ENCODE measurements at regions not wholly inside any gene's neighbourhood (a gene's known extent, or its start where the extent isn't known, plus 50 kb on each side); places are given as distances from the start of the nearest gene placed in this dataset.

- no peak overlapping the region for H3K4me3 ChIP-seq (ENCODE audit: low read length)
- no peaks in the 10 kb centered on the region for H3K36me3 ChIP-seq (ENCODE audit: insufficient read depth, low read length)
- no peak overlapping the region for H3K9ac ChIP-seq (ENCODE audit: low read depth, low read length)
- H3K27me3 ChIP-seq (ENCODE audit: control insufficient read depth, insufficient read depth, low read length): peaks cover 5% of the 10 kb centered on the region
- H3K4me2 ChIP-seq (ENCODE audit: low read length): no peak overlapping the region
- H3K9me3 ChIP-seq (replicated peaks; ENCODE audit: low read length): no peaks in the 10 kb centered on the region
- no peaks in the 10 kb centered on the region for H3K4me1 ChIP-seq (ENCODE audit: control insufficient read depth, insufficient read depth, low read length)
Observed at GRCh38 chr5:179497636-179498340, 52.6 kb upstream of the RUFY1 start.

- Histone ChIP-seq H3K9me3 (replicated peaks; ENCODE audit: low read length) (no peaks in the 10 kb centered on the region), H3K9ac (ENCODE audit: low read depth, low read length) (no peak overlapping the region), H3K4me1 (ENCODE audit: control insufficient read depth, insufficient read depth, low read length) (no peaks in the 10 kb centered on the region), H3K36me3 (ENCODE audit: insufficient read depth, low read length) (no peaks in the 10 kb centered on the region), H3K4me3 (ENCODE audit: low read length) (no peak overlapping the region), H3K27me3 (ENCODE audit: control insufficient read depth, insufficient read depth, low read length) (peaks cover 5% of the 10 kb centered on the region), H3K4me2 (ENCODE audit: low read length) (no peak overlapping the region)
Observed at GRCh38 chr5:179495906-179496455, 54.4 kb upstream of the RUFY1 start.

GRCh38 chr5:179494774-179495526 lies 55.4 kb upstream of the RUFY1 start:
- no peak overlapping the region for H3K9ac ChIP-seq (ENCODE audit: low read depth, low read length)

GRCh38 chr5:179488975-179489374 lies 61.4 kb upstream of the RUFY1 start:
- Histone ChIP-seq H3K4me2 (ENCODE audit: low read length) (no peak overlapping the region), H3K9me3 (replicated peaks; ENCODE audit: low read length) (no peaks in the 10 kb centered on the region), H3K9ac (ENCODE audit: low read depth, low read length) (no peak overlapping the region), H3K36me3 (ENCODE audit: insufficient read depth, low read length) (no peaks in the 10 kb centered on the region), H3K4me3 (ENCODE audit: low read length) (no peak overlapping the region), H3K4me1 (ENCODE audit: control insufficient read depth, insufficient read depth, low read length) (peaks cover 3% of the 10 kb centered on the region), H3K27me3 (ENCODE audit: control insufficient read depth, insufficient read depth, low read length) (peaks cover 18% of the 10 kb centered on the region)

More at GRCh38 chr5:179494774-179495526, 55.4 kb upstream of the RUFY1 start:
- no peaks in the 10 kb centered on the region for H3K9me3 ChIP-seq (replicated peaks; ENCODE audit: low read length)
- H3K4me1 ChIP-seq (ENCODE audit: control insufficient read depth, insufficient read depth, low read length): no peaks in the 10 kb centered on the region
- H3K4me3 ChIP-seq (ENCODE audit: low read length): no peak overlapping the region
- H3K27me3 ChIP-seq (ENCODE audit: control insufficient read depth, insufficient read depth, low read length): peaks cover 5% of the 10 kb centered on the region
- no peaks in the 10 kb centered on the region for H3K36me3 ChIP-seq (ENCODE audit: insufficient read depth, low read length)
- no peak overlapping the region for H3K4me2 ChIP-seq (ENCODE audit: low read length)

GRCh38 chr5:179488491-179488890 lies 61.9 kb upstream of the RUFY1 start:
- peaks cover 18% of the 10 kb centered on the region for H3K27me3 ChIP-seq (ENCODE audit: control insufficient read depth, insufficient read depth, low read length)
- H3K9ac ChIP-seq (ENCODE audit: low read depth, low read length): no peak overlapping the region
- peaks cover 3% of the 10 kb centered on the region for H3K4me1 ChIP-seq (ENCODE audit: control insufficient read depth, insufficient read depth, low read length)
- no peak overlapping the region for H3K4me3 ChIP-seq (ENCODE audit: low read length)
- H3K4me2 ChIP-seq (ENCODE audit: low read length): no peak overlapping the region
- no peaks in the 10 kb centered on the region for H3K36me3 ChIP-seq (ENCODE audit: insufficient read depth, low read length)
- H3K9me3 ChIP-seq (replicated peaks; ENCODE audit: low read length): no peaks in the 10 kb centered on the region

GRCh38 chr5:179487145-179487544 lies 63.2 kb upstream of the RUFY1 start:
- Histone ChIP-seq H3K27me3 (ENCODE audit: control insufficient read depth, insufficient read depth, low read length) (peaks cover 18% of the 10 kb centered on the region), H3K9ac (ENCODE audit: low read depth, low read length) (no peak overlapping the region), H3K36me3 (ENCODE audit: insufficient read depth, low read length) (no peaks in the 10 kb centered on the region), H3K4me2 (ENCODE audit: low read length) (no peak overlapping the region), H3K4me3 (ENCODE audit: low read length) (no peak overlapping the region), H3K4me1 (ENCODE audit: control insufficient read depth, insufficient read depth, low read length) (peaks cover 3% of the 10 kb centered on the region), H3K9me3 (replicated peaks; ENCODE audit: low read length) (no peaks in the 10 kb centered on the region)

GRCh38 chr5:179486596-179487051 lies 63.7 kb upstream of the RUFY1 start:
- no peaks in the 10 kb centered on the region for H3K36me3 ChIP-seq (ENCODE audit: insufficient read depth, low read length)
- no peaks in the 10 kb centered on the region for H3K9me3 ChIP-seq (replicated peaks; ENCODE audit: low read length)
- H3K9ac ChIP-seq (ENCODE audit: low read depth, low read length): no peak overlapping the region
- peak overlapping the region; percentile 71 for H3K4me2 ChIP-seq (ENCODE audit: low read length)
- H3K27me3 ChIP-seq (ENCODE audit: control insufficient read depth, insufficient read depth, low read length): peaks cover 18% of the 10 kb centered on the region
- H3K4me1 ChIP-seq (ENCODE audit: control insufficient read depth, insufficient read depth, low read length): peaks cover 3% of the 10 kb centered on the region
- H3K4me3 ChIP-seq (ENCODE audit: low read length): peak overlapping the region; percentile 45

GRCh38 chr5:179485845-179486575 lies 64.3 kb upstream of the RUFY1 start:
- Histone ChIP-seq H3K27me3 (ENCODE audit: control insufficient read depth, insufficient read depth, low read length) (peaks cover 18% of the 10 kb centered on the region), H3K4me3 (ENCODE audit: low read length) (no peak overlapping the region), H3K9me3 (replicated peaks; ENCODE audit: low read length) (no peaks in the 10 kb centered on the region), H3K9ac (ENCODE audit: low read depth, low read length) (no peak overlapping the region), H3K4me1 (ENCODE audit: control insufficient read depth, insufficient read depth, low read length) (peaks cover 3% of the 10 kb centered on the region), H3K4me2 (ENCODE audit: low read length) (peak overlapping the region; percentile 71), H3K36me3 (ENCODE audit: insufficient read depth, low read length) (no peaks in the 10 kb centered on the region)

GRCh38 chr5:179484761-179485160 lies 65.6 kb upstream of the RUFY1 start:
- Histone ChIP-seq H3K4me2 (ENCODE audit: low read length) (no peak overlapping the region), H3K27me3 (ENCODE audit: control insufficient read depth, insufficient read depth, low read length) (peaks cover 18% of the 10 kb centered on the region), H3K4me1 (ENCODE audit: control insufficient read depth, insufficient read depth, low read length) (peaks cover 3% of the 10 kb centered on the region), H3K4me3 (ENCODE audit: low read length) (no peak overlapping the region), H3K9me3 (replicated peaks; ENCODE audit: low read length) (no peaks in the 10 kb centered on the region), H3K9ac (ENCODE audit: low read depth, low read length) (no peak overlapping the region), H3K36me3 (ENCODE audit: insufficient read depth, low read length) (no peaks in the 10 kb centered on the region)

- H3K9ac ChIP-seq (ENCODE audit: low read depth, low read length): no peak overlapping the region
- H3K36me3 ChIP-seq (ENCODE audit: insufficient read depth, low read length): no peaks in the 10 kb centered on the region
- H3K4me3 ChIP-seq (ENCODE audit: low read length): no peak overlapping the region
- no peak overlapping the region for H3K4me2 ChIP-seq (ENCODE audit: low read length)
- peaks cover 3% of the 10 kb centered on the region for H3K4me1 ChIP-seq (ENCODE audit: control insufficient read depth, insufficient read depth, low read length)
- H3K9me3 ChIP-seq (replicated peaks; ENCODE audit: low read length): no peaks in the 10 kb centered on the region
- peaks cover 18% of the 10 kb centered on the region for H3K27me3 ChIP-seq (ENCODE audit: control insufficient read depth, insufficient read depth, low read length)
Observed at GRCh38 chr5:179484201-179484600, 66.2 kb upstream of the RUFY1 start.

- no peaks in the 10 kb centered on the region for H3K4me1 ChIP-seq (ENCODE audit: control insufficient read depth, insufficient read depth, low read length)
- H3K9ac ChIP-seq (ENCODE audit: low read depth, low read length): no peak overlapping the region
- H3K36me3 ChIP-seq (ENCODE audit: insufficient read depth, low read length): no peaks in the 10 kb centered on the region
- no peaks in the 10 kb centered on the region for H3K9me3 ChIP-seq (replicated peaks; ENCODE audit: low read length)
- H3K4me2 ChIP-seq (ENCODE audit: low read length): no peak overlapping the region
- no peak overlapping the region for H3K4me3 ChIP-seq (ENCODE audit: low read length)
- H3K27me3 ChIP-seq (ENCODE audit: control insufficient read depth, insufficient read depth, low read length): no peaks in the 10 kb centered on the region
Observed at GRCh38 chr5:179478624-179479023, 71.7 kb upstream of the RUFY1 start.

Measured in skeletal muscle satellite cell (primary cell).